ENCODE measurements at regions not wholly inside any gene's neighbourhood (a gene's known extent, or its start where the extent isn't known, plus 50 kb on each side); places are given as distances from the start of the nearest gene placed in this dataset.

- Histone ChIP-seq H3K4me3 (no peak overlapping the region), H3K9me3 (no peaks in the 10 kb centered on the region), H3K27me3 (no peaks in the 10 kb centered on the region), H3K4me1 (peaks cover 0 to 10% (median 0%) of the 10 kb centered on the region in 3 donors), H3K36me3 (no peaks in the 10 kb centered on the region), H3K27ac (no peak overlapping the region)
- TF ChIP-seq CTCF (IDR thresholded peaks at IDR 0.05) (no peak), POLR2A (IDR thresholded peaks at IDR 0.05) (no peak), EP300 (IDR thresholded peaks at IDR 0.05) (no peak), POLR2AphosphoS5 (IDR thresholded peaks at IDR 0.05) (no peak)
- WGBS, 2 donors (ENCODE audit: low coverage in 1 of 2), result 20 to 33% methylated on average over 1 of the region's 1 CpG
- ATAC-seq, result peak; percentile 67
Measured at GRCh38 chr4:126364311-126364911, 1049.7 kb downstream of the FAT4 start.

GRCh38 chr4:126369076-126369475 lies 1054.3 kb downstream of the FAT4 start:
- no peaks in the 10 kb centered on the region for H3K27me3 ChIP-seq
- TF ChIP-seq POLR2AphosphoS5 (IDR thresholded peaks at IDR 0.05) (no peak), EP300 (IDR thresholded peaks at IDR 0.05) (no peak), CTCF (IDR thresholded peaks at IDR 0.05) (no peak), POLR2A (IDR thresholded peaks at IDR 0.05) (no peak)
- H3K9me3 ChIP-seq, result no peaks in the 10 kb centered on the region
- H3K4me3 ChIP-seq, result no peak overlapping the region
- ATAC-seq, result no peak
- H3K4me1 ChIP-seq, result peaks cover 0 to 15% (median 0%) of the 10 kb centered on the region in 3 donors
- no peak overlapping the region for H3K27ac ChIP-seq
- H3K36me3 ChIP-seq, result no peaks in the 10 kb centered on the region

GRCh38 chr4:126372634-126373033 lies 1057.9 kb downstream of the FAT4 start:
- Histone ChIP-seq H3K36me3 (no peaks in the 10 kb centered on the region), H3K27ac (no peak overlapping the region), H3K4me1 (peaks cover 0 to 15% (median 0%) of the 10 kb centered on the region in 3 donors), H3K4me3 (no peak overlapping the region), H3K27me3 (no peaks in the 10 kb centered on the region), H3K9me3 (no peaks in the 10 kb centered on the region)
- no peak for ATAC-seq
- TF ChIP-seq EP300 (IDR thresholded peaks at IDR 0.05) (no peak), POLR2A (IDR thresholded peaks at IDR 0.05) (no peak), CTCF (IDR thresholded peaks at IDR 0.05) (no peak), POLR2AphosphoS5 (IDR thresholded peaks at IDR 0.05) (no peak)
- WGBS, 2 donors (ENCODE audit: low coverage in 1 of 2), result 90% methylated on average over 2 of the region's 2 CpGs; no CpG with 5 or more reads in 1 of the 2 donors

GRCh38 chr4:126375462-126376054 lies 1060.8 kb downstream of the FAT4 start:
- no peak for ATAC-seq
- TF ChIP-seq POLR2AphosphoS5 (IDR thresholded peaks at IDR 0.05) (no peak), EP300 (IDR thresholded peaks at IDR 0.05) (no peak), POLR2A (IDR thresholded peaks at IDR 0.05) (no peak), CTCF (IDR thresholded peaks at IDR 0.05) (no peak)
- Histone ChIP-seq H3K36me3 (no peaks in the 10 kb centered on the region), H3K4me1 (no peaks in the 10 kb centered on the region), H3K9me3 (no peaks in the 10 kb centered on the region), H3K4me3 (no peak overlapping the region), H3K27ac (no peak overlapping the region), H3K27me3 (no peaks in the 10 kb centered on the region)
- 24 to 47% methylated on average over 2 of the region's 2 CpGs for WGBS, 2 donors (ENCODE audit: low coverage in 1 of 2)

- no peaks in the 10 kb centered on the region for H3K4me1 ChIP-seq
- no peaks in the 10 kb centered on the region for H3K9me3 ChIP-seq
- H3K27me3 ChIP-seq, result no peaks in the 10 kb centered on the region
- H3K27ac ChIP-seq, result no peak overlapping the region
- no peak for TF ChIP-seq EP300 (IDR thresholded peaks at IDR 0.05)
- no peak for TF ChIP-seq POLR2AphosphoS5 (IDR thresholded peaks at IDR 0.05)
- TF ChIP-seq CTCF (IDR thresholded peaks at IDR 0.05), result no peak
- TF ChIP-seq POLR2A (IDR thresholded peaks at IDR 0.05), result no peak
- no peaks in the 10 kb centered on the region for H3K36me3 ChIP-seq
- no peak for ATAC-seq
- H3K4me3 ChIP-seq, result no peak overlapping the region
Measured at GRCh38 chr4:126385954-126386353, 1071.2 kb downstream of the FAT4 start.
